IPS-20b (cell line): ENCODE measurements at regions not wholly inside any gene's neighbourhood (a gene's known extent, or its start where the extent isn't known, plus 50 kb on each side); places are given as distances from the start of the nearest gene placed in this dataset.

Experiments used
- H3K27ac ChIP-seq: one replicate; pipeline ENCODE4 v1.5.1; 2013; ENCODE audit warnings: low read length
- H3K27me3 ChIP-seq: 2 replicates; pipeline ENCODE4 v1.6.1; 2013; ENCODE audit warnings: mild to moderate bottlenecking, low read length, inconsistent platforms; ENCODE audit not compliant: insufficient read depth
- H3K36me3 ChIP-seq: 2 replicates; pipeline ENCODE4 v1.6.1; 2013; ENCODE audit warnings: low read depth, mild to moderate bottlenecking, inconsistent platforms, low read length, moderate library complexity; ENCODE audit not compliant: insufficient read depth
- H3K4me1 ChIP-seq: 2 replicates; pipeline ENCODE4 v1.6.1; 2013; ENCODE audit warnings: mild to moderate bottlenecking, control low read depth, inconsistent platforms, low read length, moderate library complexity; ENCODE audit not compliant: insufficient read depth
- H3K4me3 ChIP-seq: 2 replicates; pipeline ENCODE4 v1.5.1; 2013; ENCODE audit warnings: mild to moderate bottlenecking, low read length, inconsistent platforms
- H3K9ac ChIP-seq: 2 replicates; pipeline ENCODE4 v1.6.1; 2013; ENCODE audit warnings: low read depth, mild to moderate bottlenecking, inconsistent platforms, low read length, moderate library complexity
- H3K9me3 ChIP-seq: 2 replicates; pipeline ENCODE4 v1.6.1; 2013; ENCODE audit warnings: mild to moderate bottlenecking, low read depth, low read length, inconsistent platforms; ENCODE audit not compliant: insufficient read depth

GRCh38 chr4:152269448-152270191 lies 266.3 kb downstream of the FBXW7 start:
- Histone ChIP-seq H3K4me3 (no peak overlapping the region), H3K36me3 (no peaks in the 10 kb centered on the region), H3K27ac (no peak overlapping the region), H3K9me3 (no peaks in the 10 kb centered on the region), H3K9ac (no peak overlapping the region), H3K27me3 (no peaks in the 10 kb centered on the region), H3K4me1 (no peaks in the 10 kb centered on the region)

DNA sequence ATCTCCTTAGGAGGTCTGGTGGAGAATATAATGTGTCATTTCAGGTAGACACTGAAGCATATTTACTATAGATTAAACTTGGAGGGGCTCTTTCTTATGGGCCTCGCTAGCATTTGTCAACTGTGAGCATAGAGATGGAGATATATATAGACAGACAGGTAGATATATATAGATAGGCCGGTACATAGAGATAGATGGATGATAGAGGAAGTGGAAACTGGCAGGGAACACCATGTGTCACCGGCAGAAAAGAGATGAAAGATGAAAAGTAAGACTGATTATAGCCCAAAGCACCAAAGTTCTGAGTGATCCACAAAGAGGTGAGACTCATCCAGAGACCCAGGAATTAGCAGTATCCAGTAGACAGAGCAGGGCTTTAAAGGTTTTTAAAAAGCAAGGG lies 268.1 kb downstream of the FBXW7 start:
- Histone ChIP-seq H3K36me3 (no peaks in the 10 kb centered on the region), H3K9me3 (no peaks in the 10 kb centered on the region), H3K4me3 (no peak overlapping the region), H3K27me3 (no peaks in the 10 kb centered on the region), H3K4me1 (no peaks in the 10 kb centered on the region), H3K27ac (no peak overlapping the region), H3K9ac (no peak overlapping the region)

DNA sequence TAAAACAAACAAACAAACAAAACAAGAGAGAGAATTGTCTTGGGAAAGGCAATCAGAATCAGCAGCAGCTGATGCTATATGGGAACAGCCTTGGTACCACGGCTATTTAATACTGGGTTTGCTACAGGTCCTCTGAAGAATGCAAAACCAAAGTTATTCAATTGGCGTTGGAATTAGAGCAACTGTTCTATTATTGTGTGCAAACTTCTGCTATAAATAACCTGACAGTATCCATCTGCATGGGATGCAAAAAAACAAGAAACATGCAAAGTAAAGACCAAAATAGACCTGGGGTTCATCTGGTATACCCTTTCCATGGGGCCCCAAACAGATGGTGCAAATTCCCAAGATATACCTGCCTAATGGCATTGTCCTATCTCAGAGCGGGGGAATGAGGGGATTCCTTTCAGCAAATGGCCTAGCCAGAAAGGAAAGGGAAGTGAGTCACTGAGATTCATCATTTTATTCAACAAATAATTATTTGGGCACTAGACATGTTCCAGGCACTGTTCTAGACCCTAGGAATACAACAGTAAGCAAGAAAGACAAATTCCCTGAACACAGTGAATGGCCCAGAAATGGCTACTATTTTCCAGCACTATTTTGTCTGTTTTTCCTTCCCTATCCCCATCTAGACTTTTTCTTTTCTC lies 268.9 kb downstream of the FBXW7 start:
- Histone ChIP-seq H3K36me3 (no peaks in the 10 kb centered on the region), H3K9ac (no peak overlapping the region), H3K27ac (no peak overlapping the region), H3K4me1 (no peaks in the 10 kb centered on the region), H3K4me3 (no peak overlapping the region), H3K9me3 (no peaks in the 10 kb centered on the region), H3K27me3 (no peaks in the 10 kb centered on the region)

DNA sequence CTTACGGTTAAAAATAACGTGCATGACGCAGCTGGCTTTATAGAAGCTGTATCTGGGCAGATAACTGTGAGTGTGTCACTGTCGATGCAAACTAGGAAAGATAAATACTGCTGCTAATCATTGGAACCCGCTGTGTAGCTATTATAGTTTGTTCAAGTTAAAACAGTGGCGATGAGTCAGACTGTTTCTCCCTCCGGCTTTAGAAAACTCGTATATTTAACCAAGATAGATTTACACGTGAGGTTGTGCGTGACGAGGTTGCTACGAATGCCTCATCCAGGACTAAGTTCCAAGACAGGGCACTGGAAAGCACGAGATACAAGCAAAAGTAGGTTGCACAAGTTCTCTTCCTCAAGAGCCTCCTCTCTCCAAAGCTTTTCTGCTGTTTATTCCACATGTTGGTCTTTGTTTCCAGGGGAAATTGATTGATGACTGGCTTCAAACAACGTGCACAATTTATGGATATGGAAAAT lies 270.7 kb downstream of the FBXW7 start:
- H3K27me3 ChIP-seq: no peaks in the 10 kb centered on the region
- H3K9ac ChIP-seq: no peak overlapping the region
- H3K9me3 ChIP-seq: peaks cover 8% of the 10 kb centered on the region; the same call in 1 of the 2 replicates
- H3K27ac ChIP-seq: no peak overlapping the region
- no peak overlapping the region for H3K4me3 ChIP-seq
- no peaks in the 10 kb centered on the region for H3K36me3 ChIP-seq
- H3K4me1 ChIP-seq: no peaks in the 10 kb centered on the region

GRCh38 chr4:152264106-152264505 lies 271.8 kb downstream of the FBXW7 start:
- Histone ChIP-seq H3K4me3 (no peak overlapping the region), H3K27ac (no peak overlapping the region), H3K36me3 (no peaks in the 10 kb centered on the region), H3K9ac (no peak overlapping the region), H3K4me1 (no peaks in the 10 kb centered on the region), H3K27me3 (no peaks in the 10 kb centered on the region), H3K9me3 (peaks cover 8% of the 10 kb centered on the region; the same call in 1 of the 2 replicates)

DNA sequence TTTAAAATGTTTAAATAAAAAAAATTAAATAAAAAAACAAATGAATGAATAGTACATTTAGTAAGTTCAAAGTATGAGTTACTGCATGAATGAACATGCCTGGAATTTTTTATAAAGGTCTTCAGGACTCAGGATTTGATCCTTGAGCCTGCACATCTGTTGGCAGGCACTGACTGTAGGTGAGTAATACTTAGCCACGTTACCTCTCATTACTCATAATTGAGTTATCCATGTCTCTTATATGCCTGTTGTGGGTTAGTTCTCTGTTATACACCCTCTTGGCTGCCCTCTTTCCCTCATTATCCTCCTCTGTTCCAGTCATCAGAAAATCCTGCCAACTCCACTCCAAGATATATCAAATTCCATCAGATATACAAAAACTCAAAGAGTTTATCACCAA lies 276.0 kb downstream of the FBXW7 start:
- Histone ChIP-seq H3K4me1 (peaks cover 10% of the 10 kb centered on the region; the same call in 1 of the 2 replicates), H3K9me3 (peaks cover 8% of the 10 kb centered on the region; the same call in 1 of the 2 replicates), H3K27ac (no peak overlapping the region), H3K36me3 (no peaks in the 10 kb centered on the region), H3K9ac (no peak overlapping the region), H3K4me3 (no peak overlapping the region), H3K27me3 (no peaks in the 10 kb centered on the region)

DNA sequence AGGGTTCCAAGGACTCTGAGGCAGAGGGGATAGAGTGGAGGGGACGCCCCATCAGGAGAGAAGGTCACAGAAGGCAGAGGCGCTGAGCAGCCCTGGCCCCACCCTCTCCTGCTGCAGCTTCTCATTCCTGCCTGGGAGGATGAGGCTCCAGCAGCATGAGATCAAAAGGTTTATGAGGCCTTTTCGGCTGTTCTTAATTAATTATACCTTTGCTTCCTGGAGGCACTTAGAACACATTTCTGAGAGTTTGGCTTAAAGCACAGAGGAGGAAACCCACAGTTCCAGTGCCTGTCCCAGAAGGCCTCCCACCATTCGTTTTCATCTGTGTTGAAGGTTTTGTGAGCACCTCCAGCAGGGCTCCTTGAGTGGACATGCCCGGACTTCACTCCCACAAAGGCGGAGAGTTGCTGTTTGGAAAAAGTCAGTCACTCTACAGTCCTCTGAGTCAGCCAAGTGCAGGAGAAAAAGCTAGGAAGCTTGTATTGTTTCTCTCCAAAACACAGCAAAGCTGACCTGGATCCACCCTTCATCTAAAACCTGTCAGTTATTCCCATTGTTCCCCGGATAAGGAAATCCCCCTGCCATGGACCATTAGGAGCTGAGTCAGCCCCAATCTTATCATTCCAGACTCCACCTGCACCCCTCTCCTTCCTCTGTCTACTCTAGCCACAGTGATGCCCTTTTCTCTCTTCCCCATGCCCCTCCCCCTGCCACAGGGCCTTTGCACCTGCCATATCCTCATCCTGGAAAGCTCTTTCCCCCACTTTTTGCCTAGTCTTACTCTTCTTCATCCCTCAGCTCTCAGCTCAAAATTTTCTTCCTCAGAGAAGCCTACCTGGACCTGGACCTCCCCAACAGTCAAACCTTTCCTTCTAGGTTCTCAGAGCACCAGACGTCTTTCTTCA lies 276.8 kb downstream of the FBXW7 start:
- H3K4me1 ChIP-seq: peaks cover 10% of the 10 kb centered on the region; the same call in 1 of the 2 replicates
- no peak overlapping the region for H3K9ac ChIP-seq
- no peak overlapping the region for H3K4me3 ChIP-seq
- H3K36me3 ChIP-seq: no peaks in the 10 kb centered on the region
- H3K9me3 ChIP-seq: peaks cover 8% of the 10 kb centered on the region; the same call in 1 of the 2 replicates
- H3K27me3 ChIP-seq: no peaks in the 10 kb centered on the region
- H3K27ac ChIP-seq: no peak overlapping the region

- Histone ChIP-seq H3K9ac (no peak overlapping the region), H3K9me3 (peaks cover 8% of the 10 kb centered on the region; the same call in 1 of the 2 replicates), H3K4me1 (peaks cover 10% of the 10 kb centered on the region; the same call in 1 of the 2 replicates), H3K4me3 (no peak overlapping the region), H3K27me3 (no peaks in the 10 kb centered on the region), H3K27ac (no peak overlapping the region), H3K36me3 (no peaks in the 10 kb centered on the region)
Measured at GRCh38 chr4:152258391-152258790, 277.5 kb downstream of the FBXW7 start.

DNA sequence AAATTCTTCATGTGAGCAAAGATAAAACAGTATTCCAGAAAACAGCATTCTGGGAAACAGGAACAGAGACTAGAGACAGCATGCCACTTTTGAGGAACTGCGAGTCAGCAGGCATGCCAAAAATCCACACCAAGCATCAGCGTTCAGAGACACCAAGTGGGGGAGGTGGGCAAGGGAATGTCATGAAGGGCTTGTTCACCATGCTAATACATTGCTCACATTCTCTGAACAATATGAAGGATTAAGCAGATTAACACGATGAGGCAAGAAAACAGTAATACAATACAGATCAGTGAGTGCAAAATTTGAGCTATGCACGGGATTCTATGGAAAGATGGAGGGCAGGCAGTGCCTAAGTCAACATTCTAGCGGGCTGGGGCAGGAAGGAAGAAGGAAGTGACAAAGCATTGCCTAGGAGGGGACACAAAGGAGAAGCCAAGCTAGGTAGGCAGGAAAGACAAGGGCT lies 278.3 kb downstream of the FBXW7 start:
- Histone ChIP-seq H3K9ac (no peak overlapping the region), H3K9me3 (peaks cover 8% of the 10 kb centered on the region; the same call in 1 of the 2 replicates), H3K4me3 (no peak overlapping the region), H3K27me3 (no peaks in the 10 kb centered on the region), H3K27ac (no peak overlapping the region), H3K36me3 (no peaks in the 10 kb centered on the region), H3K4me1 (peaks cover 10% of the 10 kb centered on the region; the same call in 1 of the 2 replicates)

GRCh38 chr4:152256996-152257395 lies 278.9 kb downstream of the FBXW7 start:
- Histone ChIP-seq H3K36me3 (no peaks in the 10 kb centered on the region), H3K4me3 (no peak overlapping the region), H3K9me3 (peaks cover 8% of the 10 kb centered on the region; the same call in 1 of the 2 replicates), H3K27me3 (no peaks in the 10 kb centered on the region), H3K9ac (no peak overlapping the region), H3K27ac (no peak overlapping the region), H3K4me1 (peaks cover 10% of the 10 kb centered on the region; the same call in 1 of the 2 replicates)

DNA sequence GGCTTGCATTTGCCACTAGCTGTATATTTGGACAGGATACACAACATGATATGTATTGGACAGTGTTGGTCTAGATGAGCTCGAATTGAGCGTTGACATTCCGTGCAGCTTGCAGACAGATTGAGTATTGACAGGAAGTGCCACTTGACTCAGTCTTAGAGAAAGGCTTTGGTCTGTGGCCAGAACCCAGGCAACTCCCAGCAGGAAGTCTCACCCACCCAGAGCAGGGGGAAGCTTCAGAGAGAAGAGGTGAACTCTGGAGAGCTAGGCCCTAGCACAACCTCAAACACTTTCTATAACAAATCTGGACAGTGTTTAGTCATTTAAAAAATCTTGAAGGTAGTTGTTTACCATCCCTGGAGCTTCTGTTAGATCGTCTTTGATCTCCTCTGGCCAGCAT lies 280.5 kb downstream of the FBXW7 start:
- no peak overlapping the region for H3K27ac ChIP-seq

More for the DNA sequence above, 280.5 kb downstream of the FBXW7 start:
- H3K4me3 ChIP-seq: no peak overlapping the region
- H3K27me3 ChIP-seq: no peaks in the 10 kb centered on the region
- H3K9me3 ChIP-seq: peaks cover 1% of the 10 kb centered on the region
- H3K36me3 ChIP-seq: no peaks in the 10 kb centered on the region
- H3K4me1 ChIP-seq: peaks cover 10% of the 10 kb centered on the region; the same call in 1 of the 2 replicates
- H3K9ac ChIP-seq: no peak overlapping the region
